IMR-90 (cell line): ENCODE measurements at regions not wholly inside any gene's neighbourhood (a gene's known extent, or its start where the extent isn't known, plus 50 kb on each side); places are given as distances from the start of the nearest gene placed in this dataset.

Experiments used
- ATAC-seq: fragments of 200-7000 bp; cut with Tn5 transposase; 2 replicates; pipeline ENCODE4 v1.9.1; 2020; ENCODE audit warnings: low read depth, mild to moderate bottlenecking, moderate library complexity
- BruUV-seq: library from RNA; stranded (reverse); fragments of 400-500 nt; replicated peaks from 2 replicates; lab custom pipeline; 2021; lab: Mats Ljungman, UMichigan
- CTCF ChIA-PET: fragments of 300-600 bp; formaldehyde crosslinking; extraction: SDS; loops from one replicate; lab custom pipeline; 2021; ENCODE audit warnings: antibody characterized with exemption; lab: Yijun Ruan, JAX
- POLR2A ChIA-PET: fragments of 300-600 bp; sonication (Branson Sonifier 250); formaldehyde crosslinking; loops from one replicate; lab custom pipeline; 2022; ENCODE audit warnings: antibody characterized with exemption; ENCODE audit not compliant: unreplicated experiment; lab: Charles Lee
- DNase-seq: peaks from one replicate; pipeline ENCODE4 v3.0.0; 2013
- H2AFZ ChIP-seq: replicated peaks from 2 replicates; pipeline ENCODE3; 2013; ENCODE audit warnings: low read length, mild to moderate bottlenecking; ENCODE audit not compliant: poor library complexity
- H2AK5ac ChIP-seq: 2 replicates; pipeline ENCODE4 v1.6.1; 2013; ENCODE audit warnings: low read depth, low read length, inconsistent platforms
- H2AK9ac ChIP-seq: replicated peaks from 2 replicates; pipeline ENCODE3; 2013; ENCODE audit warnings: mild to moderate bottlenecking, low read depth, low read length, moderate library complexity; ENCODE audit not compliant: poor library complexity
- H2BK120ac ChIP-seq: 2 replicates; pipeline ENCODE4 v1.6.1; 2013; ENCODE audit warnings: low read depth, low read length, inconsistent platforms
- H2BK15ac ChIP-seq: 3 replicates; pipeline ENCODE4 v1.6.1; 2013; ENCODE audit warnings: low read depth, low read length, inconsistent platforms
- H2BK20ac ChIP-seq: 2 replicates; pipeline ENCODE4 v1.6.1; 2013; ENCODE audit warnings: low read depth, mild to moderate bottlenecking, inconsistent platforms, low read length, moderate library complexity
- H2BK5ac ChIP-seq: 2 replicates; pipeline ENCODE4 v1.6.1; 2013; ENCODE audit warnings: mild to moderate bottlenecking, low read depth, low read length, inconsistent platforms; ENCODE audit not compliant: poor library complexity, severe bottlenecking
- H3K14ac ChIP-seq: replicated peaks from 2 replicates; pipeline ENCODE4 v1.6.1; 2013; ENCODE audit warnings: low read depth, low read length, inconsistent platforms
- H3K18ac ChIP-seq: 2 replicates; pipeline ENCODE4 v1.6.1; 2013; ENCODE audit warnings: low read depth, low read length, control low read depth
- H3K23ac ChIP-seq: 2 replicates; pipeline ENCODE4 v1.6.1; 2013; ENCODE audit warnings: low read depth, low read length, inconsistent platforms
- H3K27ac ChIP-seq: 2 replicates; pipeline ENCODE4 v1.5.1; 2013; ENCODE audit warnings: mild to moderate bottlenecking, control low read depth, low read length; ENCODE audit not compliant: insufficient read depth
- H3K27me3 ChIP-seq: 2 replicates; pipeline ENCODE4 v1.6.1; 2013; ENCODE audit warnings: low read length; ENCODE audit not compliant: control insufficient read depth, insufficient read depth
- H3K36me3 ChIP-seq: 2 replicates; pipeline ENCODE4 v1.6.1; 2013; ENCODE audit warnings: low read length, mixed read lengths; ENCODE audit not compliant: control insufficient read depth, insufficient read depth
- H3K4ac ChIP-seq: 2 replicates; pipeline ENCODE4 v1.6.1; 2013; ENCODE audit warnings: low read depth, low read length, inconsistent platforms
- H3K4me1 ChIP-seq: 2 replicates; pipeline ENCODE4 v1.6.1; 2013; ENCODE audit warnings: low read length, mixed read lengths; ENCODE audit not compliant: control insufficient read depth, insufficient read depth
- H3K4me2 ChIP-seq: 2 replicates; pipeline ENCODE4 v1.6.1; 2013; ENCODE audit warnings: low read depth, mild to moderate bottlenecking, control low read depth, low read length, moderate library complexity
- H3K4me3 ChIP-seq: 2 replicates; pipeline ENCODE4 v1.5.1; 2013; ENCODE audit warnings: low read depth, mild to moderate bottlenecking, control low read depth, low read length, moderate library complexity; ENCODE audit not compliant: insufficient read depth
- H3K56ac ChIP-seq: 2 replicates; pipeline ENCODE4 v1.6.1; 2013; ENCODE audit warnings: low read length, inconsistent platforms; ENCODE audit not compliant: insufficient read depth; ENCODE audit errors: extremely low read depth
- H3K79me1 ChIP-seq, 2 experiments: 2 replicates each; pipeline ENCODE4 v1.6.1; 2013; ENCODE audit warnings: low read length in 2 of 2, inconsistent platforms in 1 of 2, low read depth in 1 of 2
- H3K9ac ChIP-seq: 2 replicates; pipeline ENCODE4 v1.6.1; 2013; ENCODE audit warnings: low read depth, low read length, control low read depth
- H3K9me1 ChIP-seq: 2 replicates; pipeline ENCODE4 v1.6.1; 2013; ENCODE audit warnings: low read length, inconsistent platforms; ENCODE audit not compliant: insufficient read depth
- H3K9me3 ChIP-seq: 2 replicates; pipeline ENCODE4 v1.6.1; 2013; ENCODE audit warnings: low read length; ENCODE audit not compliant: control insufficient read depth, insufficient read depth
- H4K20me1 ChIP-seq: 2 replicates; pipeline ENCODE4 v1.6.1; 2013; ENCODE audit warnings: low read length, inconsistent platforms; ENCODE audit not compliant: insufficient read depth
- H4K5ac ChIP-seq: 2 replicates; pipeline ENCODE4 v1.6.1; 2013; ENCODE audit warnings: mild to moderate bottlenecking, low read depth, low read length, control low read depth
- H4K8ac ChIP-seq, 2 experiments: 2 replicates each; pipeline ENCODE4 v1.6.1; 2013; ENCODE audit warnings: low read depth in 2 of 2, low read length in 2 of 2, control low read depth in 1 of 2, inconsistent platforms in 1 of 2
- H4K91ac ChIP-seq: 2 replicates; pipeline ENCODE4 v1.6.1; 2013; ENCODE audit warnings: low read depth, low read length, inconsistent platforms; ENCODE audit not compliant: insufficient read depth
- BHLHE40 ChIP-seq: fragments of 150-350 bp; IDR thresholded peaks from 2 replicates; pipeline ENCODE4 v1.6.1; 2016; ENCODE audit warnings: mild to moderate bottlenecking, low read depth, low read length
- CEBPB ChIP-seq: IDR thresholded peaks from 2 replicates; pipeline ENCODE4 v1.6.1; 2012; ENCODE audit warnings: low read depth, low read length, improper control_type of control experiment
- CHD1 ChIP-seq: IDR thresholded peaks from 2 replicates; pipeline ENCODE4 v1.6.1; 2012; ENCODE audit warnings: low read depth, low read length, improper control_type of control experiment
- FOS ChIP-seq: fragments of 150-350 bp; IDR thresholded peaks from 2 replicates; pipeline ENCODE4 v1.6.1; 2016; ENCODE audit warnings: low read depth, low read length
- MAFK ChIP-seq: IDR thresholded peaks from 2 replicates; pipeline ENCODE4 v1.6.1; 2012; ENCODE audit warnings: low read depth, low read length, improper control_type of control experiment
- MAZ ChIP-seq: IDR thresholded peaks from 2 replicates; pipeline ENCODE4 v1.6.1; 2012; ENCODE audit warnings: low read depth, mild to moderate bottlenecking, low read length, improper control_type of control experiment, moderate library complexity, borderline replicate concordance
- MXI1 ChIP-seq: IDR thresholded peaks from 2 replicates; pipeline ENCODE4 v1.6.1; 2012; ENCODE audit warnings: low read depth, mild to moderate bottlenecking, low read length, moderate library complexity, borderline replicate concordance
- NFE2L2 ChIP-seq: fragments of 150-350 bp; IDR thresholded peaks from 2 replicates; pipeline ENCODE4 v1.6.1; 2016; ENCODE audit warnings: low read depth, mild to moderate bottlenecking, low read length
- POLR2A ChIP-seq: IDR thresholded peaks from 2 replicates; pipeline ENCODE4 v1.6.1; 2012; ENCODE audit warnings: mild to moderate bottlenecking, low read depth, low read length
- RAD21 ChIP-seq: IDR thresholded peaks from 2 replicates; pipeline ENCODE4 v1.6.1; 2012; ENCODE audit warnings: low read length, improper control_type of control experiment
- RCOR1 ChIP-seq: IDR thresholded peaks from 2 replicates; pipeline ENCODE4 v1.6.1; 2012; ENCODE audit warnings: mild to moderate bottlenecking, low read length, improper control_type of control experiment; ENCODE audit not compliant: insufficient replicate concordance
- RFX5 ChIP-seq: IDR thresholded peaks from 2 replicates; pipeline ENCODE4 v1.8.0; 2012; ENCODE audit warnings: low read depth, mild to moderate bottlenecking, low read length, moderate library complexity
- SMC3 ChIP-seq: fragments of 150-350 bp; IDR thresholded peaks from 2 replicates; pipeline ENCODE4 v1.6.1; 2016; ENCODE audit warnings: low read depth, mild to moderate bottlenecking, antibody characterized with exemption, low read length, moderate library complexity
- WGBS, 2 experiments: methylation state at CpG; one replicate each; pipeline versions ENCODE4 v1.1.5 to v1.1.7; 2013; ENCODE audit warnings: missing lambda C conversion rate in 2 of 2; ENCODE audit not compliant: insufficient read length in 1 of 2; ENCODE audit errors: extremely low coverage in 2 of 2; 5-methylcytosine and 5-hydroxymethylcytosine counted together
- dilution Hi-C: fragments of 300-500 bp; cut with HindIII; formaldehyde crosslinking; loops from one replicate; pipeline ENCODE4 v1.14.3; 2018; ENCODE audit warnings: low sequenced_read_pairs; ENCODE audit not compliant: unreplicated experiment
- in situ Hi-C: fragments of 300-500 bp; cut with MboI; formaldehyde crosslinking; loops from 3 replicates; pipeline ENCODE4 v1.14.3; 2019; ENCODE audit warnings: low sequenced_read_pairs, inconsistent platforms, mixed read lengths
- intact Hi-C: fragments of 100-400 bp; cut with micrococcal nuclease; formaldehyde crosslinking; loops from 2 replicates; pipeline ENCODE4 v1.10.0; 2022
- TF ChIP-seq, protein P1 (sequence below): conservative IDR thresholded peaks from 2 replicates; pipeline ENCODE4 v1.5.1; 2012; ENCODE audit warnings: mild to moderate bottlenecking, low read depth, low read length, improper control_type of control experiment
- TF ChIP-seq, protein P2 (sequence below): fragments of 150-350 bp; IDR thresholded peaks from 2 replicates; pipeline ENCODE4 v1.6.1; 2016; ENCODE audit warnings: low read depth, mild to moderate bottlenecking, low read length, moderate library complexity, borderline replicate concordance
- TF ChIP-seq, protein P3 (sequence below): fragments of 150-350 bp; IDR thresholded peaks from 2 replicates; pipeline ENCODE4 v1.6.1; 2017; ENCODE audit warnings: mild to moderate bottlenecking, antibody characterized with exemption, low read length, low read depth

DNA sequence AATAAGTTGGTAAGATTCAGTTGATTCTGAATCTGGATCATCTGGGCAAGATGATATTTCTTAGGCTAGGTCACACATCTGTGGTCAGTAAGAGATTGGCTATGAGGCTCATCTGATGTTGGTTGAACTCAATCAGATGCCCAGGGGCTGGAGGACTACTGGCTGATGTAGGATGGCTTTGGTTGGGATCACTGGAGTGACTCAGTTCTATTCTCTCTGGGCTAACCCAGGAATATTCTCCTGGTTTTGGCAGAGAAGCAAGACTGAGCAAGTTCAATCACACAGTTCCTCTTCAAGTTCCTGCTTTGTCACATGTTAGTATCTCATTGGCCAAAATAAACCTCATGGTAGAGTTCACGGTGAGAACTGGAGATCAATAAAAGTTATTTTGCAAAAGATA, 902.3 kb upstream of the SLIT2 start:
- no peak overlapping the region for H2BK20ac ChIP-seq
- H2BK5ac ChIP-seq, result no peak overlapping the region
- no peak overlapping the region for H4K5ac ChIP-seq
- H2BK15ac ChIP-seq, result no peak overlapping the region
- dilution Hi-C loops (no loop called here), intact Hi-C loops (no loop called here), in situ Hi-C loops (no loop called here)
- no peak overlapping the region for H3K27ac ChIP-seq
- H3K4me1 ChIP-seq, result no peaks in the 10 kb centered on the region
- no peaks in the 10 kb centered on the region for H3K9me1 ChIP-seq
- no TSS peak for BruUV-seq
- ATAC-seq, result no peak
- H2AFZ ChIP-seq, result no peak overlapping the region
- no peak for DNase-seq
- H2AK9ac ChIP-seq, result no peak overlapping the region
- no peak overlapping the region for H3K56ac ChIP-seq
- H3K79me1 ChIP-seq, result no peaks in the 10 kb centered on the region
- no peak overlapping the region for H3K18ac ChIP-seq
- TF ChIP-seq MAFK (no peak), MXI1 (no peak), RFX5 (no peak), CHD1 (no peak), RCOR1 (no peak), BHLHE40 (no peak), MAZ (no peak), POLR2A (no peak), CEBPB (no peak), SMC3 (no peak), FOS (no peak), RAD21 (no peak), NFE2L2 (no peak)
- TF ChIP-seq, protein P1, sequence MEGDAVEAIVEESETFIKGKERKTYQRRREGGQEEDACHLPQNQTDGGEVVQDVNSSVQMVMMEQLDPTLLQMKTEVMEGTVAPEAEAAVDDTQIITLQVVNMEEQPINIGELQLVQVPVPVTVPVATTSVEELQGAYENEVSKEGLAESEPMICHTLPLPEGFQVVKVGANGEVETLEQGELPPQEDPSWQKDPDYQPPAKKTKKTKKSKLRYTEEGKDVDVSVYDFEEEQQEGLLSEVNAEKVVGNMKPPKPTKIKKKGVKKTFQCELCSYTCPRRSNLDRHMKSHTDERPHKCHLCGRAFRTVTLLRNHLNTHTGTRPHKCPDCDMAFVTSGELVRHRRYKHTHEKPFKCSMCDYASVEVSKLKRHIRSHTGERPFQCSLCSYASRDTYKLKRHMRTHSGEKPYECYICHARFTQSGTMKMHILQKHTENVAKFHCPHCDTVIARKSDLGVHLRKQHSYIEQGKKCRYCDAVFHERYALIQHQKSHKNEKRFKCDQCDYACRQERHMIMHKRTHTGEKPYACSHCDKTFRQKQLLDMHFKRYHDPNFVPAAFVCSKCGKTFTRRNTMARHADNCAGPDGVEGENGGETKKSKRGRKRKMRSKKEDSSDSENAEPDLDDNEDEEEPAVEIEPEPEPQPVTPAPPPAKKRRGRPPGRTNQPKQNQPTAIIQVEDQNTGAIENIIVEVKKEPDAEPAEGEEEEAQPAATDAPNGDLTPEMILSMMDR, result no peak
- TF ChIP-seq, protein P2, sequence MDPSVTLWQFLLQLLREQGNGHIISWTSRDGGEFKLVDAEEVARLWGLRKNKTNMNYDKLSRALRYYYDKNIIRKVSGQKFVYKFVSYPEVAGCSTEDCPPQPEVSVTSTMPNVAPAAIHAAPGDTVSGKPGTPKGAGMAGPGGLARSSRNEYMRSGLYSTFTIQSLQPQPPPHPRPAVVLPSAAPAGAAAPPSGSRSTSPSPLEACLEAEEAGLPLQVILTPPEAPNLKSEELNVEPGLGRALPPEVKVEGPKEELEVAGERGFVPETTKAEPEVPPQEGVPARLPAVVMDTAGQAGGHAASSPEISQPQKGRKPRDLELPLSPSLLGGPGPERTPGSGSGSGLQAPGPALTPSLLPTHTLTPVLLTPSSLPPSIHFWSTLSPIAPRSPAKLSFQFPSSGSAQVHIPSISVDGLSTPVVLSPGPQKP, result no peak
- TF ChIP-seq, protein P3, sequence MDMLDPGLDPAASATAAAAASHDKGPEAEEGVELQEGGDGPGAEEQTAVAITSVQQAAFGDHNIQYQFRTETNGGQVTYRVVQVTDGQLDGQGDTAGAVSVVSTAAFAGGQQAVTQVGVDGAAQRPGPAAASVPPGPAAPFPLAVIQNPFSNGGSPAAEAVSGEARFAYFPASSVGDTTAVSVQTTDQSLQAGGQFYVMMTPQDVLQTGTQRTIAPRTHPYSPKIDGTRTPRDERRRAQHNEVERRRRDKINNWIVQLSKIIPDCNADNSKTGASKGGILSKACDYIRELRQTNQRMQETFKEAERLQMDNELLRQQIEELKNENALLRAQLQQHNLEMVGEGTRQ, result no peak
- H3K9ac ChIP-seq, result no peak overlapping the region
- no peak overlapping the region for H2AK5ac ChIP-seq
- ChIA-PET POLR2A (no interaction called here), CTCF (no interaction called here)
- H3K23ac ChIP-seq, result no peak overlapping the region
- H3K4me2 ChIP-seq, result no peak overlapping the region
- H3K27me3 ChIP-seq, result no peaks in the 10 kb centered on the region
- no peak overlapping the region for H2BK120ac ChIP-seq
- H4K8ac ChIP-seq, result no peak overlapping the region
- H3K4me3 ChIP-seq, result no peak overlapping the region
- no peak overlapping the region for H3K14ac ChIP-seq
- H3K4ac ChIP-seq, result no peak overlapping the region
- no peak overlapping the region for H4K91ac ChIP-seq
- WGBS, 2 experiments, result no CpG with 5 or more reads among the region's 1 CpG
- no peaks in the 10 kb centered on the region for H3K9me3 ChIP-seq
- H3K36me3 ChIP-seq, result no peaks in the 10 kb centered on the region
- H4K20me1 ChIP-seq, result no peaks in the 10 kb centered on the region
